CD14-positive monocyte (primary cell): ENCODE measurements at regions not wholly inside any gene's neighbourhood (a gene's known extent, or its start where the extent isn't known, plus 50 kb on each side); places are given as distances from the start of the nearest gene placed in this dataset.

ENCODE experiments used
- DNase-seq, 3 donors: peaks; one replicate each; pipeline ENCODE4 v3.0.0-alpha.2; 2011 to 2022
- H2AFZ ChIP-seq: 2 replicates; pipeline ENCODE4 v1.6.0; 2012; ENCODE audit warnings: mild to moderate bottlenecking, low read depth, low read length, inconsistent platforms; ENCODE audit not compliant: insufficient read depth, poor library complexity, severe bottlenecking
- H3K27ac ChIP-seq, 2 donors: 1 replicate in 1 of 2; 2 replicates in 1 of 2; pipeline ENCODE4 v1.5.1; 2012 to 2013; ENCODE audit warnings: low read length in 2 of 2, control low read depth in 1 of 2, inconsistent platforms in 1 of 2, low read depth in 1 of 2, mild to moderate bottlenecking in 1 of 2
- H3K27me3 ChIP-seq, 2 donors: one replicate each; pipeline versions ENCODE4 v1.6.0 to v1.6.1; 2011 to 2013; ENCODE audit warnings: low read length in 2 of 2; ENCODE audit not compliant: control insufficient read depth in 2 of 2, insufficient read depth in 2 of 2
- H3K36me3 ChIP-seq, 2 donors: replicated peaks in 1 of 2; 1 replicate in 1 of 2; 2 replicates in 1 of 2; pipeline versions ENCODE4 v1.5.1 to v1.6.1; 2012 to 2013; ENCODE audit warnings: low read length in 2 of 2, control low read depth in 1 of 2, inconsistent platforms in 1 of 2, mild to moderate bottlenecking in 1 of 2; ENCODE audit not compliant: insufficient read depth in 2 of 2, control insufficient read depth in 1 of 2
- H3K4me1 ChIP-seq, 2 donors: 1 replicate in 1 of 2; 2 replicates in 1 of 2; pipeline versions ENCODE4 v1.5.1 to v1.6.1; 2012 to 2013; ENCODE audit warnings: low read length in 2 of 2, control low read depth in 1 of 2, inconsistent platforms in 1 of 2, mild to moderate bottlenecking in 1 of 2, moderate library complexity in 1 of 2; ENCODE audit not compliant: insufficient read depth in 2 of 2, control insufficient read depth in 1 of 2
- H3K4me2 ChIP-seq: replicated peaks from 2 replicates; pipeline ENCODE3; 2012; ENCODE audit warnings: low read length, moderate library complexity, mild to moderate bottlenecking; ENCODE audit not compliant: poor library complexity, severe bottlenecking; ENCODE audit errors: extremely low read depth
- H3K4me3 ChIP-seq, 3 experiments: fragments of 200-600 bp in 1 of 3; sonication (generic) in 1 of 3; replicated peaks in 1 of 3; 1 replicate in 2 of 3; 2 replicates in 1 of 3; pipeline ENCODE4 v1.5.1; 2011 to 2013; ENCODE audit warnings: low read length in 3 of 3, mild to moderate bottlenecking in 3 of 3, control low read depth in 2 of 3, low read depth in 2 of 3, inconsistent platforms in 1 of 3, moderate library complexity in 1 of 3
- H3K79me2 ChIP-seq: 2 replicates; pipeline ENCODE4 v1.6.0; 2012; ENCODE audit warnings: mild to moderate bottlenecking, control low read depth, inconsistent platforms, low read length, moderate library complexity; ENCODE audit not compliant: insufficient read depth
- H3K9ac ChIP-seq: 2 replicates; pipeline ENCODE4 v1.6.0; 2017; ENCODE audit warnings: low read length, mild to moderate bottlenecking; ENCODE audit not compliant: insufficient read depth, poor library complexity, severe bottlenecking
- H3K9me3 ChIP-seq, 2 donors: replicated peaks in 1 of 2; 1 replicate in 1 of 2; 2 replicates in 1 of 2; pipeline versions ENCODE4 v1.5.1 to v1.6.1; 2012 to 2013; ENCODE audit warnings: low read length in 2 of 2, control low read depth in 1 of 2; ENCODE audit not compliant: control insufficient read depth in 1 of 2, insufficient read depth in 1 of 2
- H4K20me1 ChIP-seq: 2 replicates; pipeline ENCODE4 v1.6.0; 2012; ENCODE audit warnings: mild to moderate bottlenecking, low read length, control low read depth, moderate library complexity; ENCODE audit not compliant: insufficient read depth
- H3K27ac Mint-ChIP-seq, 7 donors: one replicate each; pipeline ENCODE4 v1.8.0; 2020; ENCODE audit warnings: mild to moderate bottlenecking in 7 of 7, mixed read lengths in 7 of 7, moderate library complexity in 6 of 7, inconsistent platforms in 2 of 7
- H3K27me3 Mint-ChIP-seq, 3 donors: one replicate each; pipeline ENCODE4 v1.8.0; 2021 to 2022; ENCODE audit warnings: low read depth in 3 of 3, mild to moderate bottlenecking in 3 of 3, mixed read lengths in 3 of 3, moderate library complexity in 3 of 3, inconsistent platforms in 1 of 3
- H3K36me3 Mint-ChIP-seq, 2 donors: one replicate each; pipeline ENCODE4 v1.8.0; 2020; ENCODE audit warnings: mixed read lengths in 2 of 2, inconsistent platforms in 1 of 2, mild to moderate bottlenecking in 1 of 2
- H3K4me1 Mint-ChIP-seq: one replicate; pipeline ENCODE4 v1.8.0; 2020; ENCODE audit warnings: mild to moderate bottlenecking, mixed read lengths
- H3K4me3 Mint-ChIP-seq, 2 donors: one replicate each; pipeline ENCODE4 v1.8.0; 2020; ENCODE audit warnings: mild to moderate bottlenecking in 2 of 2, mixed read lengths in 2 of 2, moderate library complexity in 1 of 2
- H3K9me3 Mint-ChIP-seq, 7 donors: one replicate each; pipeline ENCODE4 v1.8.0; 2020 to 2022; ENCODE audit warnings: mixed read lengths in 7 of 7, mild to moderate bottlenecking in 6 of 7, moderate library complexity in 6 of 7, inconsistent platforms in 2 of 7
- CTCF ChIP-seq: fragments of 200-600 bp; IDR thresholded peaks from one replicate; pipeline ENCODE4 v1.8.0; 2022; ENCODE audit warnings: antibody characterized with exemption, mild to moderate bottlenecking
- WGBS: methylation state at CpG from one replicate; pipeline ENCODE4 v1.1.5; 2013; ENCODE audit warnings: missing lambda C conversion rate; ENCODE audit not compliant: insufficient coverage; 5-methylcytosine and 5-hydroxymethylcytosine counted together
- intact Hi-C, 2 donors: fragments of 100-400 bp; cut with micrococcal nuclease; formaldehyde crosslinking; loops; one replicate each; pipeline versions ENCODE4 v1.15.0 to v1.15.1; 2023

DNA sequence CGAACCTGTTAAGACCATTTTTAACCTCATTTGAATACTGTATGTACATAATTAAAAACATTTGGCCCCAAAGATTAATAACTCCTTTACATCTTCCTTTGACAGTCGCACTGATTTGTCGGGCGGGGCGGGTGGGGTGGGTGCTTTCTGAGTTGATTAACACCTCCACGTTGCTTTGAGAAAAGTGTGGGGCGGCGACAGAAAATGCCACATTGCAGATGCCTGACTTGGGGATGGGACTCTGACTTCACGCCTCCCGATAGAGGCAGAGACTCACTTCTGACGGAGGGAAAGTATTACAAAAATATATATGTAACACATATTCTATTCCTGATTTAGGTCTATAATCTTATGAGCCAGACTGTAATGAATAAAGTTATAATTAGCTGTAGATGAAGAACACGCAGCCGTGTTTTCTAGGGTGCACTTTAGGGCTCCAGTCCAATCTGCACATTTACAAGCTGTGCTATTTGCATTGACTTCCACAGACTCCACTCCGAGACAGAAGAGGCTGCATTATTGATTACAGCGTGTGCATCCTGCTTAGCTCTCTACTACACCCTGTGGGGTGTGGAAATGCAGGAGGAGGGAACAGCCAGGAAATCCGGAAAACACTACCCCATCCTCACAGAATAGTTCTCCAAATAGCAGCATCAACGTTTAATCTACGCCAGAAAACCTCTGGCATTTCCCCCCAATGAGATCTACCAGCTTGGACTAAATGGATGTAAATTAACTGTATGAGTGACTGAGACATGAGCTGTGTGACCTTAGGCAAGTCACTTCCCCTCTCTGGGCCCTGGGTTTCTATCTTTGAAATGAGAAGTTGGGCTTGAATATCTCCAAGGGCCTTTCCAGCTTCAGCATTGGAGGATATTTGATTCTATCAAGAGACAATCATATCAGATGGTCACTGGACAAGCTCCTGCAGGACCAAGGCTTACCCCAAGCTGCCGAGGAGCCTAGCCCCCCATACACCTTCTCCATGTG is 308.0 kb downstream of the RRAGC start:
- Histone ChIP-seq H3K27ac (no peak overlapping the region), H3K4me2 (no peak overlapping the region), H3K36me3 (no peaks in the 10 kb centered on the region), H2AFZ (no peak overlapping the region), H3K9ac (no peak overlapping the region), H3K4me3 (no peak overlapping the region), H3K9me3 (no peaks in the 10 kb centered on the region), H3K4me1 (no peaks in the 10 kb centered on the region), H3K79me2 (no peaks in the 10 kb centered on the region), H4K20me1 (no peaks in the 10 kb centered on the region), H3K27me3 (peaks cover 5% of the 10 kb centered on the region in 2 donors)
- H3K4me3 Mint-ChIP-seq = no peak overlapping the region
- H3K36me3 Mint-ChIP-seq = no peaks in the 10 kb centered on the region
- no CpG with 5 or more reads among the region's 19 CpGs for WGBS
- no peak for TF ChIP-seq CTCF
- H3K27ac Mint-ChIP-seq = no peak overlapping the region
- DNase-seq = no peak
- H3K27me3 Mint-ChIP-seq = peaks cover 6 to 14% (median 9%) of the 10 kb centered on the region in 3 donors
- intact Hi-C loops = no loop called here
- no peaks in the 10 kb centered on the region for H3K4me1 Mint-ChIP-seq
- H3K9me3 Mint-ChIP-seq = no peaks in the 10 kb centered on the region

GRCh38 chr1:38549191-38549590 is 310.4 kb downstream of the RRAGC start:
- Histone ChIP-seq H3K4me3 (no peak overlapping the region), H2AFZ (no peak overlapping the region), H3K27me3 (peaks cover 5 to 8% of the 10 kb centered on the region in 2 donors), H3K4me1 (no peaks in the 10 kb centered on the region), H3K9ac (no peak overlapping the region), H3K79me2 (no peaks in the 10 kb centered on the region), H3K9me3 (no peaks in the 10 kb centered on the region), H4K20me1 (no peaks in the 10 kb centered on the region), H3K27ac (no peak overlapping the region), H3K4me2 (no peak overlapping the region), H3K36me3 (no peaks in the 10 kb centered on the region)
- Mint-ChIP-seq H3K27ac (no peak overlapping the region), H3K4me3 (no peak overlapping the region), H3K9me3 (no peaks in the 10 kb centered on the region), H3K4me1 (no peaks in the 10 kb centered on the region), H3K36me3 (no peaks in the 10 kb centered on the region), H3K27me3 (peaks cover 7 to 19% (median 10%) of the 10 kb centered on the region in 3 donors)
- DNase-seq = no peak
- no peak for TF ChIP-seq CTCF
- 86% methylated on average over 2 of the region's 3 CpGs for WGBS
- intact Hi-C loops = no loop called here
